K562 (cell line): ENCODE measurements at regions not wholly inside any gene's neighbourhood (a gene's known extent, or its start where the extent isn't known, plus 50 kb on each side); places are given as distances from the start of the nearest gene placed in this dataset.

Experiments
- ARID3B ChIP-seq: fragments of 250-450 bp; sonication (Bioruptor Pico); IDR thresholded peaks from 2 replicates; pipeline ENCODE4 v1.4.0; 2020; ENCODE audit warnings: borderline replicate concordance
- ARNT ChIP-seq, 2 experiments: fragments of 450-650 bp; IDR thresholded peaks; 2 replicates each; pipeline ENCODE4 v1.6.1; 2016; ENCODE audit warnings: mild to moderate bottlenecking in 1 of 2
- BRD4 ChIP-seq: fragments of 200-600 bp; sonication (generic); IDR thresholded peaks from 2 replicates; pipeline ENCODE4 v1.6.1; 2017; ENCODE audit warnings: inconsistent platforms
- DNMT1 ChIP-seq: fragments of 450-650 bp; IDR thresholded peaks from 2 replicates; pipeline ENCODE4 v1.6.1; 2016; ENCODE audit warnings: antibody characterized with exemption, mild to moderate bottlenecking
- FOXJ2 ChIP-seq: fragments of 200-800 bp; sonication (Bioruptor generic); IDR thresholded peaks from 2 replicates; pipeline ENCODE4 v1.6.1; 2016; ENCODE audit warnings: missing genetic modification characterization, missing compliant biosample characterization
- GATA2 ChIP-seq: sonication (generic); formaldehyde crosslinking; IDR thresholded peaks from 2 replicates; pipeline ENCODE4 v1.4.0; 2020; ENCODE audit warnings: mild to moderate bottlenecking, missing genetic modification reagents
- GTF2E2 ChIP-seq: fragments of 200-800 bp; sonication (Bioruptor generic); IDR thresholded peaks from 2 replicates; pipeline ENCODE4 v1.6.1; 2016; ENCODE audit warnings: missing genetic modification characterization, missing compliant biosample characterization
- HDAC2 ChIP-seq: fragments of 450-650 bp; IDR thresholded peaks from 2 replicates; pipeline ENCODE4 v1.6.1; 2016; ENCODE audit warnings: mild to moderate bottlenecking
- HMGXB4 ChIP-seq: sonication (generic); formaldehyde crosslinking; IDR thresholded peaks from 2 replicates; pipeline ENCODE4 v1.8.1; 2023; ENCODE audit warnings: mild to moderate bottlenecking, missing genetic modification reagents
- IRF9 ChIP-seq: fragments of 450-650 bp; IDR thresholded peaks from 2 replicates; pipeline ENCODE4 v1.6.1; 2016; ENCODE audit warnings: missing biosample characterization, missing genetic modification characterization
- JUNB ChIP-seq: fragments of 450-650 bp; formaldehyde crosslinking; conservative IDR thresholded peaks from 2 replicates; pipeline ENCODE4 v1.4.0; 2020; ENCODE audit warnings: mild to moderate bottlenecking
- KHSRP ChIP-seq: fragments of 450-650 bp; IDR thresholded peaks from 2 replicates; pipeline ENCODE4 v1.6.1; 2017
- NBN ChIP-seq: fragments of 450-650 bp; IDR thresholded peaks from 2 replicates; pipeline ENCODE4 v1.6.1; 2016; ENCODE audit warnings: low read depth, mild to moderate bottlenecking
- PCBP1 ChIP-seq: fragments of 200-400 bp; formaldehyde crosslinking; IDR thresholded peaks from 2 replicates; pipeline ENCODE4 v1.6.1; 2018; ENCODE audit warnings: mild to moderate bottlenecking, low read depth, low read length; ENCODE audit not compliant: poor library complexity, severe bottlenecking
- PTRF ChIP-seq: fragments of 450-650 bp; IDR thresholded peaks from 2 replicates; pipeline ENCODE4 v1.6.1; 2016; ENCODE audit warnings: mild to moderate bottlenecking, missing genetic modification characterization, missing compliant biosample characterization
- SMAD3 ChIP-seq: fragments of 450-650 bp; formaldehyde crosslinking; conservative IDR thresholded peaks from 2 replicates; pipeline ENCODE4 v1.4.0; 2020; ENCODE audit warnings: mild to moderate bottlenecking
- TBL1XR1 ChIP-seq, 2 experiments: IDR thresholded peaks; 2 replicates each; pipeline ENCODE4 v1.6.1; 2012; ENCODE audit warnings: improper control_type of control experiment in 2 of 2, low read length in 2 of 2, mild to moderate bottlenecking in 1 of 2
- TSC22D4 ChIP-seq: fragments of 450-650 bp; IDR thresholded peaks from 2 replicates; pipeline ENCODE4 v1.6.1; 2016; ENCODE audit warnings: missing genetic modification characterization, missing biosample characterization, control low read depth
- ZNF699 ChIP-seq: fragments of 250-450 bp; sonication (Bioruptor Pico); IDR thresholded peaks from 2 replicates; pipeline ENCODE4 v1.8.0; 2021; ENCODE audit warnings: mild to moderate bottlenecking, moderate library complexity; ENCODE audit not compliant: insufficient replicate concordance
- TF ChIP-seq, protein P1 (sequence below): fragments of 450-650 bp; IDR thresholded peaks from 2 replicates; pipeline ENCODE4 v1.6.1; 2016; ENCODE audit warnings: antibody characterized with exemption
- TF ChIP-seq, protein P2 (sequence below), 2 experiments: fragments of 450-650 bp in 1 of 2; sonication (generic) in 1 of 2; formaldehyde crosslinking in 1 of 2; IDR thresholded peaks in 1 of 2; conservative IDR thresholded peaks in 1 of 2; 2 replicates each; pipeline versions ENCODE4 v1.6.1 to v1.8.1; 2016 to 2023; ENCODE audit warnings: mild to moderate bottlenecking in 2 of 2, moderate library complexity in 2 of 2, inconsistent platforms in 1 of 2, missing genetic modification reagents in 1 of 2
- TF ChIP-seq, protein P3 (sequence below): fragments of 450-650 bp; conservative IDR thresholded peaks from 2 replicates; pipeline ENCODE4 v1.6.1; 2016; ENCODE audit warnings: missing genetic modification characterization, low read depth, mild to moderate bottlenecking, missing compliant biosample characterization, moderate library complexity

- TF ChIP-seq ARNT (IDR thresholded peaks at IDR 0.05) (peak; percentile 87 to 88), PTRF (tag) (no peak), ARID3B (CRISPR knock-in tag) (no peak), TBL1XR1 (IDR thresholded peaks at IDR 0.05; ENCODE audit: low read length in 2 of 2) (peak; percentile 56 to 96; a peak in 3 of 4 replicates), GTF2E2 (tag) (no peak; the same call in 1 of the 2 replicates), SMAD3 (no peak), PCBP1 (no peak), TSC22D4 (tag) (no peak), BRD4 (no peak), NBN (peak; percentile 88), FOXJ2 (tag) (peak; percentile 87; the same call in 1 of the 2 replicates), HMGXB4 (CRISPR knock-in tag) (no peak), JUNB (CRISPR knock-in tag) (no peak), GATA2 (CRISPR knock-in tag) (peak; percentile 93), DNMT1 (no peak), KHSRP (peak; percentile 67; the same call in 1 of the 2 replicates), IRF9 (tag) (no peak), ZNF699 (CRISPR knock-in tag) (no peak), HDAC2 (peak; percentile 90)
- TF ChIP-seq, protein P1, sequence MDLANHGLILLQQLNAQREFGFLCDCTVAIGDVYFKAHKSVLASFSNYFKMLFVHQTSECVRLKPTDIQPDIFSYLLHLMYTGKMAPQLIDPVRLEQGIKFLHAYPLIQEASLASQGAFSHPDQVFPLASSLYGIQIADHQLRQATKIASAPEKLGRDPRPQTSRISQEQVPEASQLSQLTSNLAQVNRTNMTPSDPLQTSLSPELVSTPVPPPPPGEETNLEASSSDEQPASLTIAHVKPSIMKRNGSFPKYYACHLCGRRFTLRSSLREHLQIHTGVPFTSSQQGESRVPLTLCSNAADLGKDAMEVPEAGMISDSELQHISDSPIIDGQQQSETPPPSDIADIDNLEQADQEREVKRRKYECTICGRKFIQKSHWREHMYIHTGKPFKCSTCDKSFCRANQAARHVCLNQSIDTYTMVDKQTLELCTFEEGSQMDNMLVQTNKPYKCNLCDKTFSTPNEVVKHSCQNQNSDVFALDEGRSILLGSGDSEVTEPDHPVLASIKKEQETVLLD: peak; percentile 65; the same call in 1 of the 2 replicates
- TF ChIP-seq, protein P2, sequence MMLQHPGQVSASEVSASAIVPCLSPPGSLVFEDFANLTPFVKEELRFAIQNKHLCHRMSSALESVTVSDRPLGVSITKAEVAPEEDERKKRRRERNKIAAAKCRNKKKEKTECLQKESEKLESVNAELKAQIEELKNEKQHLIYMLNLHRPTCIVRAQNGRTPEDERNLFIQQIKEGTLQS (IDR thresholded peaks at IDR 0.05): no peak
- TF ChIP-seq, protein P2 (CRISPR knock-in tag; conservative IDR thresholded peaks at IDR 0.05): no peak
- TF ChIP-seq, protein P3, sequence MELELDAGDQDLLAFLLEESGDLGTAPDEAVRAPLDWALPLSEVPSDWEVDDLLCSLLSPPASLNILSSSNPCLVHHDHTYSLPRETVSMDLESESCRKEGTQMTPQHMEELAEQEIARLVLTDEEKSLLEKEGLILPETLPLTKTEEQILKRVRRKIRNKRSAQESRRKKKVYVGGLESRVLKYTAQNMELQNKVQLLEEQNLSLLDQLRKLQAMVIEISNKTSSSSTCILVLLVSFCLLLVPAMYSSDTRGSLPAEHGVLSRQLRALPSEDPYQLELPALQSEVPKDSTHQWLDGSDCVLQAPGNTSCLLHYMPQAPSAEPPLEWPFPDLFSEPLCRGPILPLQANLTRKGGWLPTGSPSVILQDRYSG (tag): no peak
Observed at GRCh38 chr13:99053636-99054233, 75.9 kb upstream of the DOCK9 start (continued).
